IMR-90 (cell line): ENCODE measurements at regions not wholly inside any gene's neighbourhood (a gene's known extent, or its start where the extent isn't known, plus 50 kb on each side); places are given as distances from the start of the nearest gene placed in this dataset.

Experiments
- ATAC-seq: fragments of 200-7000 bp; cut with Tn5 transposase; 2 replicates; pipeline ENCODE4 v1.9.1; 2020; ENCODE audit warnings: low read depth, mild to moderate bottlenecking, moderate library complexity
- BruUV-seq: library from RNA; stranded (reverse); fragments of 400-500 nt; replicated peaks from 2 replicates; lab custom pipeline; 2021; lab: Mats Ljungman, UMichigan
- CTCF ChIA-PET: fragments of 300-600 bp; formaldehyde crosslinking; extraction: SDS; loops from one replicate; lab custom pipeline; 2021; ENCODE audit warnings: antibody characterized with exemption; lab: Yijun Ruan, JAX
- POLR2A ChIA-PET: fragments of 300-600 bp; sonication (Branson Sonifier 250); formaldehyde crosslinking; loops from one replicate; lab custom pipeline; 2022; ENCODE audit warnings: antibody characterized with exemption; ENCODE audit not compliant: unreplicated experiment; lab: Charles Lee
- DNase-seq: peaks from one replicate; pipeline ENCODE4 v3.0.0; 2013
- H2AFZ ChIP-seq: replicated peaks from 2 replicates; pipeline ENCODE3; 2013; ENCODE audit warnings: low read length, mild to moderate bottlenecking; ENCODE audit not compliant: poor library complexity
- H2AK5ac ChIP-seq: 2 replicates; pipeline ENCODE4 v1.6.1; 2013; ENCODE audit warnings: low read depth, low read length, inconsistent platforms
- H2AK9ac ChIP-seq: replicated peaks from 2 replicates; pipeline ENCODE3; 2013; ENCODE audit warnings: mild to moderate bottlenecking, low read depth, low read length, moderate library complexity; ENCODE audit not compliant: poor library complexity
- H2BK120ac ChIP-seq: 2 replicates; pipeline ENCODE4 v1.6.1; 2013; ENCODE audit warnings: low read depth, low read length, inconsistent platforms
- H2BK15ac ChIP-seq: 3 replicates; pipeline ENCODE4 v1.6.1; 2013; ENCODE audit warnings: low read depth, low read length, inconsistent platforms
- H2BK20ac ChIP-seq: 2 replicates; pipeline ENCODE4 v1.6.1; 2013; ENCODE audit warnings: low read depth, mild to moderate bottlenecking, inconsistent platforms, low read length, moderate library complexity
- H2BK5ac ChIP-seq: 2 replicates; pipeline ENCODE4 v1.6.1; 2013; ENCODE audit warnings: mild to moderate bottlenecking, low read depth, low read length, inconsistent platforms; ENCODE audit not compliant: poor library complexity, severe bottlenecking
- H3K14ac ChIP-seq: replicated peaks from 2 replicates; pipeline ENCODE4 v1.6.1; 2013; ENCODE audit warnings: low read depth, low read length, inconsistent platforms
- H3K18ac ChIP-seq: 2 replicates; pipeline ENCODE4 v1.6.1; 2013; ENCODE audit warnings: low read depth, low read length, control low read depth
- H3K23ac ChIP-seq: 2 replicates; pipeline ENCODE4 v1.6.1; 2013; ENCODE audit warnings: low read depth, low read length, inconsistent platforms
- H3K27ac ChIP-seq: 2 replicates; pipeline ENCODE4 v1.5.1; 2013; ENCODE audit warnings: mild to moderate bottlenecking, control low read depth, low read length; ENCODE audit not compliant: insufficient read depth
- H3K27me3 ChIP-seq: 2 replicates; pipeline ENCODE4 v1.6.1; 2013; ENCODE audit warnings: low read length; ENCODE audit not compliant: control insufficient read depth, insufficient read depth
- H3K36me3 ChIP-seq: 2 replicates; pipeline ENCODE4 v1.6.1; 2013; ENCODE audit warnings: low read length, mixed read lengths; ENCODE audit not compliant: control insufficient read depth, insufficient read depth
- H3K4ac ChIP-seq: 2 replicates; pipeline ENCODE4 v1.6.1; 2013; ENCODE audit warnings: low read depth, low read length, inconsistent platforms
- H3K4me1 ChIP-seq: 2 replicates; pipeline ENCODE4 v1.6.1; 2013; ENCODE audit warnings: low read length, mixed read lengths; ENCODE audit not compliant: control insufficient read depth, insufficient read depth
- H3K4me2 ChIP-seq: 2 replicates; pipeline ENCODE4 v1.6.1; 2013; ENCODE audit warnings: low read depth, mild to moderate bottlenecking, control low read depth, low read length, moderate library complexity
- H3K4me3 ChIP-seq: 2 replicates; pipeline ENCODE4 v1.5.1; 2013; ENCODE audit warnings: low read depth, mild to moderate bottlenecking, control low read depth, low read length, moderate library complexity; ENCODE audit not compliant: insufficient read depth
- H3K56ac ChIP-seq: 2 replicates; pipeline ENCODE4 v1.6.1; 2013; ENCODE audit warnings: low read length, inconsistent platforms; ENCODE audit not compliant: insufficient read depth; ENCODE audit errors: extremely low read depth
- H3K79me1 ChIP-seq, 2 experiments: 2 replicates each; pipeline ENCODE4 v1.6.1; 2013; ENCODE audit warnings: low read length in 2 of 2, inconsistent platforms in 1 of 2, low read depth in 1 of 2
- H3K9ac ChIP-seq: 2 replicates; pipeline ENCODE4 v1.6.1; 2013; ENCODE audit warnings: low read depth, low read length, control low read depth
- H3K9me1 ChIP-seq: 2 replicates; pipeline ENCODE4 v1.6.1; 2013; ENCODE audit warnings: low read length, inconsistent platforms; ENCODE audit not compliant: insufficient read depth
- H3K9me3 ChIP-seq: 2 replicates; pipeline ENCODE4 v1.6.1; 2013; ENCODE audit warnings: low read length; ENCODE audit not compliant: control insufficient read depth, insufficient read depth
- H4K20me1 ChIP-seq: 2 replicates; pipeline ENCODE4 v1.6.1; 2013; ENCODE audit warnings: low read length, inconsistent platforms; ENCODE audit not compliant: insufficient read depth
- H4K5ac ChIP-seq: 2 replicates; pipeline ENCODE4 v1.6.1; 2013; ENCODE audit warnings: mild to moderate bottlenecking, low read depth, low read length, control low read depth
- H4K8ac ChIP-seq, 2 experiments: 2 replicates each; pipeline ENCODE4 v1.6.1; 2013; ENCODE audit warnings: low read depth in 2 of 2, low read length in 2 of 2, control low read depth in 1 of 2, inconsistent platforms in 1 of 2
- H4K91ac ChIP-seq: 2 replicates; pipeline ENCODE4 v1.6.1; 2013; ENCODE audit warnings: low read depth, low read length, inconsistent platforms; ENCODE audit not compliant: insufficient read depth
- CEBPB ChIP-seq: IDR thresholded peaks from 2 replicates; pipeline ENCODE4 v1.6.1; 2012; ENCODE audit warnings: low read depth, low read length, improper control_type of control experiment
- FOS ChIP-seq: fragments of 150-350 bp; IDR thresholded peaks from 2 replicates; pipeline ENCODE4 v1.6.1; 2016; ENCODE audit warnings: low read depth, low read length
- MAFK ChIP-seq: IDR thresholded peaks from 2 replicates; pipeline ENCODE4 v1.6.1; 2012; ENCODE audit warnings: low read depth, low read length, improper control_type of control experiment
- MAZ ChIP-seq: IDR thresholded peaks from 2 replicates; pipeline ENCODE4 v1.6.1; 2012; ENCODE audit warnings: low read depth, mild to moderate bottlenecking, low read length, improper control_type of control experiment, moderate library complexity, borderline replicate concordance
- MXI1 ChIP-seq: IDR thresholded peaks from 2 replicates; pipeline ENCODE4 v1.6.1; 2012; ENCODE audit warnings: low read depth, mild to moderate bottlenecking, low read length, moderate library complexity, borderline replicate concordance
- RAD21 ChIP-seq: IDR thresholded peaks from 2 replicates; pipeline ENCODE4 v1.6.1; 2012; ENCODE audit warnings: low read length, improper control_type of control experiment
- RFX5 ChIP-seq: IDR thresholded peaks from 2 replicates; pipeline ENCODE4 v1.8.0; 2012; ENCODE audit warnings: low read depth, mild to moderate bottlenecking, low read length, moderate library complexity
- SMC3 ChIP-seq: fragments of 150-350 bp; IDR thresholded peaks from 2 replicates; pipeline ENCODE4 v1.6.1; 2016; ENCODE audit warnings: low read depth, mild to moderate bottlenecking, antibody characterized with exemption, low read length, moderate library complexity
- WGBS, 2 experiments: methylation state at CpG; one replicate each; pipeline versions ENCODE4 v1.1.5 to v1.1.7; 2013; ENCODE audit warnings: missing lambda C conversion rate in 2 of 2; ENCODE audit not compliant: insufficient read length in 1 of 2; ENCODE audit errors: extremely low coverage in 2 of 2; 5-methylcytosine and 5-hydroxymethylcytosine counted together
- dilution Hi-C: fragments of 300-500 bp; cut with HindIII; formaldehyde crosslinking; loops from one replicate; pipeline ENCODE4 v1.14.3; 2018; ENCODE audit warnings: low sequenced_read_pairs; ENCODE audit not compliant: unreplicated experiment
- in situ Hi-C: fragments of 300-500 bp; cut with MboI; formaldehyde crosslinking; loops from 3 replicates; pipeline ENCODE4 v1.14.3; 2019; ENCODE audit warnings: low sequenced_read_pairs, inconsistent platforms, mixed read lengths
- intact Hi-C: fragments of 100-400 bp; cut with micrococcal nuclease; formaldehyde crosslinking; loops from 2 replicates; pipeline ENCODE4 v1.10.0; 2022
- TF ChIP-seq, protein P1 (sequence below): fragments of 150-350 bp; IDR thresholded peaks from 2 replicates; pipeline ENCODE4 v1.6.1; 2016; ENCODE audit warnings: low read depth, mild to moderate bottlenecking, low read length, moderate library complexity, borderline replicate concordance
- TF ChIP-seq, protein P2 (sequence below): fragments of 150-350 bp; IDR thresholded peaks from 2 replicates; pipeline ENCODE4 v1.6.1; 2017; ENCODE audit warnings: mild to moderate bottlenecking, antibody characterized with exemption, low read length, low read depth
- TF ChIP-seq, protein P3 (sequence below): conservative IDR thresholded peaks from 2 replicates; pipeline ENCODE4 v1.5.1; 2012; ENCODE audit warnings: mild to moderate bottlenecking, low read depth, low read length, improper control_type of control experiment

DNA sequence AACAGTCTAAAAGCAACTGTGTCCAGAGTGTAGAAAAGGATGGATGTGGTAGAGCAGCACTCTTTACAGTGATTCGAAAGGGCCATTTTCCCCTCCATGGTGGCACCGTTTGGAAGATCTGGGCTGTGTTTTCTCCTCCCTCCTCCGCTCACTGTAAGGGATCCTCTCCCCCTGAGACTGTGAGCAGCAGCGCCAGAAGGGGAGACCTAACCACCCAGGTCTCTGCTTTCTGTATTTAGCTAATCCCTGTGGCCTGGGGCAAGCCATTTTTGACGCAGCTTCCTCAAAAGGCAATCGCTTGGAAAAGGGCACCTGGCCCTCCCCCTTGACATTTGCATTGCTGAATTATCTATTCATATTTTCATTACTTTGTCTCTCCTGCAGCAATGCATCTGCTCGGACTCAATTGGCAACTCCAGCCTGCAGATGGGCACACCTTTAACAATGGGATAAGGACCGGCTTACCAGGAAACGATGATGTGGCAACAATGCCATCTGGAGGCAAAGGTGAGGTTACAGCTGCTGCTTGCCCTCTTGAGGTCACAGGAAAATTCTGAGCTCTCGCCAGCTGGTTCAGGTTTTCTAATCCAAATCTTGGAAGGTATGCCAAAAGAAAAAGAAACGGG is 244.3 kb upstream of the WWC1 start:
- H3K4me3 ChIP-seq: no peak overlapping the region
- H2BK20ac ChIP-seq: no peak overlapping the region
- no peak overlapping the region for H2BK120ac ChIP-seq
- TF ChIP-seq FOS (no peak), CEBPB (no peak), MAFK (no peak), RAD21 (peak; percentile 56), SMC3 (peak; percentile 27), MAZ (no peak), MXI1 (no peak), RFX5 (no peak)
- TF ChIP-seq, protein P1, sequence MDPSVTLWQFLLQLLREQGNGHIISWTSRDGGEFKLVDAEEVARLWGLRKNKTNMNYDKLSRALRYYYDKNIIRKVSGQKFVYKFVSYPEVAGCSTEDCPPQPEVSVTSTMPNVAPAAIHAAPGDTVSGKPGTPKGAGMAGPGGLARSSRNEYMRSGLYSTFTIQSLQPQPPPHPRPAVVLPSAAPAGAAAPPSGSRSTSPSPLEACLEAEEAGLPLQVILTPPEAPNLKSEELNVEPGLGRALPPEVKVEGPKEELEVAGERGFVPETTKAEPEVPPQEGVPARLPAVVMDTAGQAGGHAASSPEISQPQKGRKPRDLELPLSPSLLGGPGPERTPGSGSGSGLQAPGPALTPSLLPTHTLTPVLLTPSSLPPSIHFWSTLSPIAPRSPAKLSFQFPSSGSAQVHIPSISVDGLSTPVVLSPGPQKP: no peak
- TF ChIP-seq, protein P2, sequence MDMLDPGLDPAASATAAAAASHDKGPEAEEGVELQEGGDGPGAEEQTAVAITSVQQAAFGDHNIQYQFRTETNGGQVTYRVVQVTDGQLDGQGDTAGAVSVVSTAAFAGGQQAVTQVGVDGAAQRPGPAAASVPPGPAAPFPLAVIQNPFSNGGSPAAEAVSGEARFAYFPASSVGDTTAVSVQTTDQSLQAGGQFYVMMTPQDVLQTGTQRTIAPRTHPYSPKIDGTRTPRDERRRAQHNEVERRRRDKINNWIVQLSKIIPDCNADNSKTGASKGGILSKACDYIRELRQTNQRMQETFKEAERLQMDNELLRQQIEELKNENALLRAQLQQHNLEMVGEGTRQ: no peak
- TF ChIP-seq, protein P3, sequence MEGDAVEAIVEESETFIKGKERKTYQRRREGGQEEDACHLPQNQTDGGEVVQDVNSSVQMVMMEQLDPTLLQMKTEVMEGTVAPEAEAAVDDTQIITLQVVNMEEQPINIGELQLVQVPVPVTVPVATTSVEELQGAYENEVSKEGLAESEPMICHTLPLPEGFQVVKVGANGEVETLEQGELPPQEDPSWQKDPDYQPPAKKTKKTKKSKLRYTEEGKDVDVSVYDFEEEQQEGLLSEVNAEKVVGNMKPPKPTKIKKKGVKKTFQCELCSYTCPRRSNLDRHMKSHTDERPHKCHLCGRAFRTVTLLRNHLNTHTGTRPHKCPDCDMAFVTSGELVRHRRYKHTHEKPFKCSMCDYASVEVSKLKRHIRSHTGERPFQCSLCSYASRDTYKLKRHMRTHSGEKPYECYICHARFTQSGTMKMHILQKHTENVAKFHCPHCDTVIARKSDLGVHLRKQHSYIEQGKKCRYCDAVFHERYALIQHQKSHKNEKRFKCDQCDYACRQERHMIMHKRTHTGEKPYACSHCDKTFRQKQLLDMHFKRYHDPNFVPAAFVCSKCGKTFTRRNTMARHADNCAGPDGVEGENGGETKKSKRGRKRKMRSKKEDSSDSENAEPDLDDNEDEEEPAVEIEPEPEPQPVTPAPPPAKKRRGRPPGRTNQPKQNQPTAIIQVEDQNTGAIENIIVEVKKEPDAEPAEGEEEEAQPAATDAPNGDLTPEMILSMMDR: peak; percentile 35
- no peak overlapping the region for H2AK9ac ChIP-seq
- no peak overlapping the region for H4K8ac ChIP-seq
- H3K36me3 ChIP-seq: no peaks in the 10 kb centered on the region
- no TSS peak for BruUV-seq
- ChIA-PET CTCF (interaction anchor here (0.5 to 1.1 kb wide), 5 partner anchors 15 to 468 kb away, joined by 3 read pairs; no protein-coding TSS in a partner anchor), POLR2A (no interaction called here)
- H3K4ac ChIP-seq: no peak overlapping the region
- intact Hi-C loops (no loop called here), dilution Hi-C loops (no loop called here), in situ Hi-C loops (no loop called here)
- H3K9me1 ChIP-seq: no peaks in the 10 kb centered on the region
- H3K9me3 ChIP-seq: no peaks in the 10 kb centered on the region
- no peak overlapping the region for H2BK15ac ChIP-seq
- no peak overlapping the region for H3K56ac ChIP-seq
- no peak overlapping the region for H4K91ac ChIP-seq
- H3K23ac ChIP-seq: no peak overlapping the region
- H2AK5ac ChIP-seq: no peak overlapping the region
- H3K9ac ChIP-seq: no peak overlapping the region
- no peak overlapping the region for H4K5ac ChIP-seq
- no peaks in the 10 kb centered on the region for H3K79me1 ChIP-seq
- H2BK5ac ChIP-seq: no peak overlapping the region
- no peak overlapping the region for H3K14ac ChIP-seq
- no peaks in the 10 kb centered on the region for H3K4me1 ChIP-seq
- H4K20me1 ChIP-seq: no peaks in the 10 kb centered on the region
- ATAC-seq (no peak), DNase-seq (peak; percentile 22)
- H3K27me3 ChIP-seq: no peaks in the 10 kb centered on the region
- H3K27ac ChIP-seq: no peak overlapping the region
- H3K4me2 ChIP-seq: no peak overlapping the region
- no peak overlapping the region for H3K18ac ChIP-seq
- no peak overlapping the region for H2AFZ ChIP-seq
- WGBS, 2 experiments: 46% methylated on average over 10 of the region's 11 CpGs; no CpG with 5 or more reads in 1 of the 2 experiments
